KMS-11 (cell line): ENCODE measurements at regions not wholly inside any gene's neighbourhood (a gene's known extent, or its start where the extent isn't known, plus 50 kb on each side); places are given as distances from the start of the nearest gene placed in this dataset.

Experiments
- H2AFZ ChIP-seq: fragments of 200-600 bp; sonication (generic); 2 replicates; pipeline ENCODE4 v1.6.1; 2016; ENCODE audit warnings: antibody characterized with exemption, mixed run types, low read depth
- H3K27ac ChIP-seq: fragments of 200-600 bp; sonication (generic); 2 replicates; pipeline ENCODE4 v1.6.1; 2016; ENCODE audit warnings: mild to moderate bottlenecking, mixed run types
- H3K27me3 ChIP-seq: fragments of 200-600 bp; sonication (generic); 2 replicates; pipeline ENCODE4 v1.6.1; 2017; ENCODE audit warnings: mild to moderate bottlenecking, low read depth, mixed run types, moderate library complexity; ENCODE audit not compliant: insufficient read depth
- H3K36me3 ChIP-seq: fragments of 200-600 bp; sonication (generic); 2 replicates; pipeline ENCODE4 v1.6.1; 2017; ENCODE audit warnings: mild to moderate bottlenecking, mixed run types; ENCODE audit not compliant: insufficient read depth
- H3K4me1 ChIP-seq: fragments of 200-600 bp; sonication (generic); 2 replicates; pipeline ENCODE4 v1.6.1; 2016; ENCODE audit warnings: mild to moderate bottlenecking, low read depth, mixed run types; ENCODE audit not compliant: poor library complexity, severe bottlenecking
- H3K4me2 ChIP-seq: fragments of 200-600 bp; sonication (generic); 2 replicates; pipeline ENCODE4 v1.7.0; 2016; ENCODE audit warnings: mild to moderate bottlenecking, mixed run types
- H3K4me3 ChIP-seq: fragments of 200-600 bp; sonication (generic); IDR thresholded peaks from 2 replicates; pipeline ENCODE4 v1.6.1; 2017; ENCODE audit warnings: low read depth, low read length, mixed read lengths; ENCODE audit not compliant: insufficient read depth
- H3K79me2 ChIP-seq: fragments of 200-600 bp; sonication (generic); 2 replicates; pipeline ENCODE4 v1.6.1; 2016; ENCODE audit warnings: low read depth, mixed run types; ENCODE audit not compliant: insufficient read depth
- H3K9ac ChIP-seq: fragments of 200-600 bp; sonication (generic); 2 replicates; pipeline ENCODE4 v1.6.1; 2016; ENCODE audit warnings: mild to moderate bottlenecking, mixed run types
- H4K20me1 ChIP-seq: fragments of 200-600 bp; sonication (generic); 2 replicates; pipeline ENCODE4 v1.6.1; 2016; ENCODE audit warnings: mild to moderate bottlenecking, mixed run types; ENCODE audit not compliant: insufficient read depth
- CTCF ChIP-seq: fragments of 200-600 bp; sonication (generic); conservative IDR thresholded peaks from 2 replicates; pipeline ENCODE4 v1.6.1; 2017; ENCODE audit warnings: low read depth, mild to moderate bottlenecking, antibody characterized with exemption, low read length, moderate library complexity, mixed read lengths

- no peak overlapping the region for H3K27ac ChIP-seq
- no peaks in the 10 kb centered on the region for H4K20me1 ChIP-seq
- no peak overlapping the region for H3K4me2 ChIP-seq
- no peaks in the 10 kb centered on the region for H3K79me2 ChIP-seq
- no peaks in the 10 kb centered on the region for H3K36me3 ChIP-seq
- no peak overlapping the region for H3K4me3 ChIP-seq
- H3K27me3 ChIP-seq = no peaks in the 10 kb centered on the region
- no peak overlapping the region for H3K9ac ChIP-seq
- TF ChIP-seq CTCF = no peak
- no peaks in the 10 kb centered on the region for H3K4me1 ChIP-seq
- no peak overlapping the region for H2AFZ ChIP-seq
These were observed 66.1 kb downstream of the MBL2 start for GRCh38 chr10:52706332-52707070.
